Ovary (tissue), 3 donors: ENCODE measurements at regions not wholly inside any gene's neighbourhood (a gene's known extent, or its start where the extent isn't known, plus 50 kb on each side); places are given as distances from the start of the nearest gene placed in this dataset.

Experiments
- EP300 ChIP-seq: sonication (generic); formaldehyde crosslinking; IDR thresholded peaks from one replicate; pipeline ENCODE4 v1.6.1; 2017; ENCODE audit warnings: antibody characterized with exemption
- POLR2A ChIP-seq: fragments of 450-650 bp; IDR thresholded peaks from one replicate; pipeline ENCODE4 v1.6.1; 2017; ENCODE audit warnings: antibody characterized with exemption, mild to moderate bottlenecking, moderate library complexity
- TF ChIP-seq, protein P1 (sequence below), 3 donors: fragments of 450-650 bp in 2 of 3; fragments of 200-600 bp in 1 of 3; IDR thresholded peaks; one replicate each; pipeline versions ENCODE4 v1.5.1 to v1.8.0; 2016 to 2022; ENCODE audit warnings: antibody characterized with exemption in 3 of 3, mild to moderate bottlenecking in 1 of 3
- donor health status: DM: no; HTN: no; CAD: no.

GRCh38 chr5:105397749-105398148 is 1835.2 kb upstream of the NUDT12 start:
- TF ChIP-seq, protein P1, sequence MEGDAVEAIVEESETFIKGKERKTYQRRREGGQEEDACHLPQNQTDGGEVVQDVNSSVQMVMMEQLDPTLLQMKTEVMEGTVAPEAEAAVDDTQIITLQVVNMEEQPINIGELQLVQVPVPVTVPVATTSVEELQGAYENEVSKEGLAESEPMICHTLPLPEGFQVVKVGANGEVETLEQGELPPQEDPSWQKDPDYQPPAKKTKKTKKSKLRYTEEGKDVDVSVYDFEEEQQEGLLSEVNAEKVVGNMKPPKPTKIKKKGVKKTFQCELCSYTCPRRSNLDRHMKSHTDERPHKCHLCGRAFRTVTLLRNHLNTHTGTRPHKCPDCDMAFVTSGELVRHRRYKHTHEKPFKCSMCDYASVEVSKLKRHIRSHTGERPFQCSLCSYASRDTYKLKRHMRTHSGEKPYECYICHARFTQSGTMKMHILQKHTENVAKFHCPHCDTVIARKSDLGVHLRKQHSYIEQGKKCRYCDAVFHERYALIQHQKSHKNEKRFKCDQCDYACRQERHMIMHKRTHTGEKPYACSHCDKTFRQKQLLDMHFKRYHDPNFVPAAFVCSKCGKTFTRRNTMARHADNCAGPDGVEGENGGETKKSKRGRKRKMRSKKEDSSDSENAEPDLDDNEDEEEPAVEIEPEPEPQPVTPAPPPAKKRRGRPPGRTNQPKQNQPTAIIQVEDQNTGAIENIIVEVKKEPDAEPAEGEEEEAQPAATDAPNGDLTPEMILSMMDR (IDR thresholded peaks at IDR 0.05) = no peak
- TF ChIP-seq POLR2A (no peak), EP300 (no peak)
